BJ (cell line): ENCODE measurements at regions not wholly inside any gene's neighbourhood (a gene's known extent, or its start where the extent isn't known, plus 50 kb on each side); places are given as distances from the start of the nearest gene placed in this dataset.

Experiments
- CTCF ChIA-PET: fragments of 350-600 bp; formaldehyde crosslinking; extraction: SDS; loops from one replicate; lab custom pipeline; 2021; ENCODE audit warnings: antibody characterized with exemption, inconsistent platforms; lab: Yijun Ruan, JAX
- POLR2A ChIA-PET: fragments of 300-600 bp; sonication (Branson Sonifier 250); formaldehyde crosslinking; extraction: SDS; loops from one replicate; lab custom pipeline; 2021; ENCODE audit warnings: antibody characterized with exemption; lab: Charles Lee
- DNase-seq: peaks from one replicate; pipeline ENCODE4 v3.0.0-alpha.2; 2011; ENCODE audit warnings: low read depth
- H3K27me3 ChIP-seq: 2 replicates; pipeline ENCODE4 v1.6.0; 2011; ENCODE audit warnings: low read length; ENCODE audit not compliant: control insufficient read depth, insufficient read depth
- H3K36me3 ChIP-seq: 2 replicates; pipeline ENCODE4 v1.5.1; 2011; ENCODE audit warnings: low read length; ENCODE audit not compliant: control insufficient read depth, insufficient read depth
- H3K4me3 ChIP-seq: 2 replicates; pipeline ENCODE4 v1.5.1; 2011; ENCODE audit warnings: low read depth, mild to moderate bottlenecking, control low read depth, low read length
- CTCF ChIP-seq: IDR thresholded peaks from 2 replicates; pipeline ENCODE4 v1.5.1; 2011; ENCODE audit warnings: low read depth, mild to moderate bottlenecking, control low read depth, inconsistent platforms, low read length, moderate library complexity; ENCODE audit not compliant: insufficient read depth

- Histone ChIP-seq H3K4me3 (no peak overlapping the region), H3K27me3 (no peaks in the 10 kb centered on the region), H3K36me3 (no peaks in the 10 kb centered on the region)
- no peak for TF ChIP-seq CTCF
- CTCF ChIA-PET = interaction anchor here (0.7 kb wide), 1 partner anchor 21 kb away, joined by 3 read pairs; no protein-coding TSS in a partner anchor
- POLR2A ChIA-PET = no interaction called here
- DNase-seq = no peak
These were observed 173.0 kb upstream of the ALKAL2 start for GRCh38 chr2:460861-461260.

GRCh38 chr2:459931-460330 is 172.0 kb upstream of the ALKAL2 start:
- no peak overlapping the region for H3K4me3 ChIP-seq
- CTCF ChIA-PET = no interaction called here
- POLR2A ChIA-PET = no interaction called here
- no peaks in the 10 kb centered on the region for H3K36me3 ChIP-seq
- no peaks in the 10 kb centered on the region for H3K27me3 ChIP-seq
- DNase-seq = no peak
- no peak for TF ChIP-seq CTCF

GRCh38 chr2:458425-458815 is 170.5 kb upstream of the ALKAL2 start:
- ChIA-PET CTCF (no interaction called here), POLR2A (no interaction called here)
- H3K4me3 ChIP-seq = no peak overlapping the region
- no peak for DNase-seq
- TF ChIP-seq CTCF = no peak
- H3K36me3 ChIP-seq = no peaks in the 10 kb centered on the region
- H3K27me3 ChIP-seq = no peaks in the 10 kb centered on the region

- Histone ChIP-seq H3K36me3 (no peaks in the 10 kb centered on the region), H3K4me3 (no peak overlapping the region), H3K27me3 (no peaks in the 10 kb centered on the region)
- POLR2A ChIA-PET = no interaction called here
- no peak for DNase-seq
- CTCF ChIA-PET = no interaction called here
- no peak for TF ChIP-seq CTCF
These were observed 170.0 kb upstream of the ALKAL2 start for GRCh38 chr2:457792-458424.

- DNase-seq = no peak
- H3K4me3 ChIP-seq = no peak overlapping the region
- ChIA-PET CTCF (no interaction called here), POLR2A (no interaction called here)
- H3K36me3 ChIP-seq = no peaks in the 10 kb centered on the region
- no peaks in the 10 kb centered on the region for H3K27me3 ChIP-seq
- no peak for TF ChIP-seq CTCF
These were observed 169.4 kb upstream of the ALKAL2 start for GRCh38 chr2:457262-457661.
